Amniotic epithelial cell (primary cell): ENCODE measurements at regions not wholly inside any gene's neighbourhood (a gene's known extent, or its start where the extent isn't known, plus 50 kb on each side); places are given as distances from the start of the nearest gene placed in this dataset.

Experiments
- DNase-seq: peaks from one replicate; pipeline ENCODE4 v3.0.0-alpha.2; 2010; ENCODE audit warnings: low read depth

GRCh38 chr1:93773049-93773838 is 91.6 kb upstream of the BCAR3 start:
- no peak for DNase-seq

- DNase-seq = no peak
These were observed 90.2 kb upstream of the BCAR3 start for GRCh38 chr1:93771843-93772242.

GRCh38 chr1:93770640-93771039 is 89.0 kb upstream of the BCAR3 start:
- no peak for DNase-seq

- no peak for DNase-seq
These were observed 88.1 kb upstream of the BCAR3 start for GRCh38 chr1:93769777-93770176.

- no peak for DNase-seq
These were observed 86.8 kb upstream of the BCAR3 start for GRCh38 chr1:93768380-93768863.

GRCh38 chr1:93766451-93766850 is 84.8 kb upstream of the BCAR3 start:
- DNase-seq = peak; percentile 51

- no peak for DNase-seq
These were observed 83.5 kb upstream of the BCAR3 start for GRCh38 chr1:93765099-93765498.

GRCh38 chr1:93764366-93764750 is 82.7 kb upstream of the BCAR3 start:
- no peak for DNase-seq

GRCh38 chr1:93763704-93764365 is 82.2 kb upstream of the BCAR3 start:
- peak; percentile 71 for DNase-seq

GRCh38 chr1:93758842-93759515 is 77.3 kb upstream of the BCAR3 start:
- DNase-seq = peak; percentile 91

GRCh38 chr1:93757256-93758036 is 75.8 kb upstream of the BCAR3 start:
- DNase-seq = no peak

GRCh38 chr1:93756657-93757056 is 75.0 kb upstream of the BCAR3 start:
- DNase-seq = no peak

- peak; percentile 35 for DNase-seq
These were observed 73.6 kb upstream of the BCAR3 start for GRCh38 chr1:93755251-93755715.

GRCh38 chr1:93753791-93754763 is 72.4 kb upstream of the BCAR3 start:
- peak; percentile 99 for DNase-seq

- DNase-seq = no peak
These were observed 70.0 kb upstream of the BCAR3 start for GRCh38 chr1:93751377-93752250.

- no peak for DNase-seq
These were observed 69.3 kb upstream of the BCAR3 start for GRCh38 chr1:93750955-93751354.

GRCh38 chr1:93749894-93750301 is 68.3 kb upstream of the BCAR3 start:
- DNase-seq = peak; percentile 38

- DNase-seq = no peak
These were observed 67.8 kb upstream of the BCAR3 start for GRCh38 chr1:93749487-93749886.

- no peak for DNase-seq
These were observed 64.6 kb upstream of the BCAR3 start for GRCh38 chr1:93746021-93746812.
